Adrenal gland (tissue), 9 donors: ENCODE measurements at regions not wholly inside any gene's neighbourhood (a gene's known extent, or its start where the extent isn't known, plus 50 kb on each side); places are given as distances from the start of the nearest gene placed in this dataset.
A peak's percentile ranks its signal among the peaks of the same experiment; 100 is the strongest.

Experiments used
- DNase-seq, 7 donors: peaks; one replicate each; pipeline ENCODE4 v3.0.0-alpha.2; 2019 to 2020
- H3K27ac ChIP-seq, 5 donors: fragments of 200-600 bp; sonication (generic) in 4 of 5; 1 replicate in 3 of 5; 2 replicates in 2 of 5; pipeline versions ENCODE4 v1.5.1 to v1.8.0; 2016 to 2020; ENCODE audit warnings: mild to moderate bottlenecking in 1 of 5
- H3K27me3 ChIP-seq: fragments of 200-600 bp; 2 replicates; pipeline ENCODE4 v1.8.0; 2021
- H3K36me3 ChIP-seq, 2 donors: fragments of 200-600 bp; replicated peaks in 1 of 2; 1 replicate in 1 of 2; 2 replicates in 1 of 2; pipeline versions ENCODE4 v1.5.1 to v1.8.0; 2018 to 2022
- H3K4me1 ChIP-seq, 2 donors: fragments of 200-600 bp; replicated peaks in 1 of 2; 1 replicate in 1 of 2; 2 replicates in 1 of 2; pipeline versions ENCODE4 v1.5.1 to v1.8.0; 2018 to 2021
- H3K4me3 ChIP-seq, 4 donors: fragments of 200-600 bp; sonication (generic) in 3 of 4; one replicate each; pipeline ENCODE4 v1.5.1; 2016 to 2018
- H3K9me3 ChIP-seq, 3 donors: fragments of 200-600 bp; sonication (generic) in 1 of 3; replicated peaks in 1 of 3; 1 replicate in 2 of 3; 2 replicates in 1 of 3; pipeline versions ENCODE4 v1.5.1 to v1.8.0; 2016 to 2021
- POLR2A ChIP-seq, 2 donors: fragments of 450-650 bp; IDR thresholded peaks; one replicate each; pipeline ENCODE4 v1.6.1; 2017; ENCODE audit warnings: antibody characterized with exemption in 2 of 2, mild to moderate bottlenecking in 2 of 2, moderate library complexity in 1 of 2
- WGBS, 4 donors: extraction: QIAGEN DNeasy Blood & Tissue Kit in 2 of 4; methylation state at CpG; one replicate each; pipeline versions ENCODE4 v1.1.5 to v1.1.7; 2013 to 2017; 5-methylcytosine and 5-hydroxymethylcytosine counted together
- intact Hi-C, 2 donors: fragments of 100-400 bp; cut with DNase I; formaldehyde crosslinking; loops; one replicate each; pipeline versions ENCODE4 v1.14.1 to v1.15.0; 2022 to 2023
- TF ChIP-seq, protein P1 (sequence below), 6 experiments: fragments of 450-650 bp in 4 of 6; fragments of 200-600 bp in 2 of 6; sonication (generic) in 1 of 6; IDR thresholded peaks; 1 replicate in 5 of 6; 2 replicates in 1 of 6; pipeline versions ENCODE4 v1.5.1 to v1.8.0; 2016 to 2021; ENCODE audit warnings: antibody characterized with exemption in 6 of 6, mild to moderate bottlenecking in 2 of 6, moderate library complexity in 1 of 6
- donor health status: healthy with polysubstance abuse.
- donor health status: Bipolar disorder and iron deficiency.
- donor health status: DM: yes; HTN: yes; CAD: no.
- donor health status: DM: no; HTN: no; CAD: no.
- donor health status: DM: no; HTN: no; CAD: no.

DNA sequence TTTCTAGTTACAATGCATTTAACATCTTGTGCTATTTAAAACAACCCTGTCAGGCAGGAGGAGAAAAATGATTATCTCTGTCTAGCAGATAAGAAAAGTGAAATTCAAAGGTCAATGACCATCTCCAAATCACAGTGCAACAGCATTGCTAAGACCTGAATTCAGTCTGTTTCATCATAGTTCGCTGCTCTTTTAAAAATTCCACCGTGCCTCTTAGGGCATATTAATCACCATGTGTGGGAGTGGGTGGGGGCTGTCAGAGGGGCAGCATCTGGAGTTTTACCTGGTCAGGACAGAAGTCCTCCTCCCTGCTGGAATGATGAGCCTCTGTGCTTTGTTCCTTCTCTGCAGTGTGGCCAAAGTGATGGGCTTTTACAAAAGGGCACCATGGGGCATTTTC lies 418.7 kb upstream of the RGPD4 start:
- no peak overlapping the region for H3K4me3 ChIP-seq
- H3K27ac ChIP-seq, result peak overlapping the region in 1 of 5 donors; percentile 62
- intact Hi-C loops, result no loop called here
- H3K4me1 ChIP-seq, result no peaks in the 10 kb centered on the region
- no peaks in the 10 kb centered on the region for H3K9me3 ChIP-seq
- TF ChIP-seq, protein P1, sequence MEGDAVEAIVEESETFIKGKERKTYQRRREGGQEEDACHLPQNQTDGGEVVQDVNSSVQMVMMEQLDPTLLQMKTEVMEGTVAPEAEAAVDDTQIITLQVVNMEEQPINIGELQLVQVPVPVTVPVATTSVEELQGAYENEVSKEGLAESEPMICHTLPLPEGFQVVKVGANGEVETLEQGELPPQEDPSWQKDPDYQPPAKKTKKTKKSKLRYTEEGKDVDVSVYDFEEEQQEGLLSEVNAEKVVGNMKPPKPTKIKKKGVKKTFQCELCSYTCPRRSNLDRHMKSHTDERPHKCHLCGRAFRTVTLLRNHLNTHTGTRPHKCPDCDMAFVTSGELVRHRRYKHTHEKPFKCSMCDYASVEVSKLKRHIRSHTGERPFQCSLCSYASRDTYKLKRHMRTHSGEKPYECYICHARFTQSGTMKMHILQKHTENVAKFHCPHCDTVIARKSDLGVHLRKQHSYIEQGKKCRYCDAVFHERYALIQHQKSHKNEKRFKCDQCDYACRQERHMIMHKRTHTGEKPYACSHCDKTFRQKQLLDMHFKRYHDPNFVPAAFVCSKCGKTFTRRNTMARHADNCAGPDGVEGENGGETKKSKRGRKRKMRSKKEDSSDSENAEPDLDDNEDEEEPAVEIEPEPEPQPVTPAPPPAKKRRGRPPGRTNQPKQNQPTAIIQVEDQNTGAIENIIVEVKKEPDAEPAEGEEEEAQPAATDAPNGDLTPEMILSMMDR (IDR thresholded peaks at IDR 0.05), result no peak
- TF ChIP-seq POLR2A (IDR thresholded peaks at IDR 0.05), result no peak
- no peak for DNase-seq
- no peaks in the 10 kb centered on the region for H3K27me3 ChIP-seq
- 28 to 30% (median 29%) methylated on average over 2 of the region's 2 CpGs for WGBS, 4 donors
- H3K36me3 ChIP-seq, result no peaks in the 10 kb centered on the region

DNA sequence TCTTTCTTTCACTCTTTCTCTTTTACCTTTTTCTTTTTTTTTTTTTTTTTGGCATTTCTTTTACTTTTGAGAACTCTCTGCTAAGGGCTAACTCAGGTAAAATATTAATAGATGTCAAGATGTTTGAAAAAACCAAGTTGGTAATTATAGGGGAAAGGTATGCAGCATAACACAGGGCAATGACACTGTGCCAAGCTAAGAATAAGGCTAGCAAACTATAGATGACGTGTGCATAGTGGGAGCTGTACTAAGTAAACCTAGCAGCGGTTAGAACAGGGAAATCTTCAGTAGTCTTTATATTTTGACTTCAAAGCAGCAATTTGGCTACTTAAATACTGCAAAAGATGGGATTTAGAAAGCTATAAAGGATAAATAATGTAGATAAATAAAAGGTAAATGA lies 415.4 kb upstream of the RGPD4 start:
- DNase-seq, result no peak
- Histone ChIP-seq H3K27me3 (no peaks in the 10 kb centered on the region), H3K4me1 (no peaks in the 10 kb centered on the region), H3K27ac (no peak overlapping the region), H3K4me3 (no peak overlapping the region), H3K36me3 (no peaks in the 10 kb centered on the region), H3K9me3 (no peaks in the 10 kb centered on the region)
- 77 to 84% (median 79%) methylated on average over 2 of the region's 2 CpGs for WGBS, 4 donors
- TF ChIP-seq, protein P1 (IDR thresholded peaks at IDR 0.05), result no peak
- no peak for TF ChIP-seq POLR2A (IDR thresholded peaks at IDR 0.05)
- intact Hi-C loops, result no loop called here

DNA sequence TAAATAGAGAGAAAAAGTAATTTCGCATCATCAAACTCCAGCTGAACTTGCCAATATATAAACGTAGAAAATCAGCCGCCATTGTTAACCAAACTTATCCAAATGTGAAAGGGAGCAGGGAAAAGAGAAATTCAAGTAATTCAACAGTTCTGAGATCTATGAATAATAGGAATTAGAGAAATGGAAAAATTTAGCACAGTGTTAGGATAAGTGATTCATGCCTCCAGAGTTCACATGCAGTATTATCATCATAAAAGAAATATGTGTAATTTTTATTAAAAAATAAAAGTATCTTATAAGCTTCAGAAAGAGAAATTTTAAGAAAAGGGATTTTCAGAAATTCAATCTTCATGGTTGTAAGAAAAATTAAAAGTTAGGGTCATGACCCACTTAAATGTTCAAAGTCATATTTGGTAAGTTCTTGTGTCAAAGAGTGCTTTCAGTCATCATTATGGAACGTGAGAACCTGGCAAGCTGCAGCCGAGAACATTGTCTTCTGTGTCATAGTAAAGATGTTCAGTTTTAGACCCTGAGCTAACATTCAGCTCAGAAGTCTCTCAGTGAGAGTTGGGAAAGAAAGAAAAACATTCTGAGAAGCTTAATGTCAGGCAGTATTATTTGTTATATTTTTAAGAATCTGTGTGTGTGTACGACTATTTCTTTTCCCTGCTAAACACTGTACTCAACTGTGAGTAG lies 414.3 kb upstream of the RGPD4 start:
- H3K27ac ChIP-seq, result no peak overlapping the region
- no peaks in the 10 kb centered on the region for H3K9me3 ChIP-seq
- no peaks in the 10 kb centered on the region for H3K27me3 ChIP-seq
- no peaks in the 10 kb centered on the region for H3K36me3 ChIP-seq
- TF ChIP-seq, protein P1 (IDR thresholded peaks at IDR 0.05), result no peak
- no peak for TF ChIP-seq POLR2A (IDR thresholded peaks at IDR 0.05)
- 66 to 76% (median 73%) methylated on average over 6 of the region's 6 CpGs for WGBS, 4 donors
- H3K4me3 ChIP-seq, result no peak overlapping the region
- no peaks in the 10 kb centered on the region for H3K4me1 ChIP-seq
- intact Hi-C loops, result no loop called here
- no peak for DNase-seq

DNA sequence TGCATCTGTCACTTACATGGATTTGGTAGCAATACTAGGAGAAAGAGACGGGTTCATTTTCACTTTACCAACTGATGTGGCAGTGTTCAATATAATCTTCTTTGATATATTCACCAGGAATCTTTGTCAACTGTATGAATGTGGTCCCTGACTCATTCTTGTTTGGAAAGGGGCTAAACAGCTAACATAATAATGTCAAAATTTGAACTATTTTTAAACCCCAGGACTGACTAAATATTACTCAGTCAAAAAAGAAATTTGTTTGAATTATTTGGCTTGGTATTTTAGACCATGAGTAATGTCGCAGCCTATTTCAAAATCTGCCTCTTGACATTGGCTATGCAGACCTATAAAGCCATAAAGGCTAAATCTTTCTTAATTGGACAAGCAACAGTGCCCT lies 413.7 kb upstream of the RGPD4 start:
- 72 to 80% (median 77%) methylated on average over 2 of the region's 2 CpGs for WGBS, 4 donors
- no peaks in the 10 kb centered on the region for H3K9me3 ChIP-seq
- H3K36me3 ChIP-seq, result no peaks in the 10 kb centered on the region
- no peak overlapping the region for H3K27ac ChIP-seq
- TF ChIP-seq, protein P1 (IDR thresholded peaks at IDR 0.05), result no peak
- intact Hi-C loops, result no loop called here
- DNase-seq, result no peak
- no peaks in the 10 kb centered on the region for H3K27me3 ChIP-seq
- no peaks in the 10 kb centered on the region for H3K4me1 ChIP-seq
- no peak overlapping the region for H3K4me3 ChIP-seq
